Spleen (tissue), 11 donors: ENCODE measurements at regions not wholly inside any gene's neighbourhood (a gene's known extent, or its start where the extent isn't known, plus 50 kb on each side); places are given as distances from the start of the nearest gene placed in this dataset.

Experiments used
- DNase-seq: peaks from one replicate; pipeline ENCODE4 v3.0.0-alpha.2; 2020
- H3K27ac ChIP-seq, 8 donors: fragments of 200-600 bp; sonication (generic) in 7 of 8; 1 replicate in 4 of 8; 2 replicates in 4 of 8; pipeline versions ENCODE4 v1.5.0 to v1.8.0; 2016 to 2021; ENCODE audit warnings: inconsistent platforms in 4 of 8, mild to moderate bottlenecking in 4 of 8, moderate library complexity in 1 of 8
- H3K27me3 ChIP-seq, 7 donors: fragments of 200-600 bp; sonication (generic) in 6 of 7; replicated peaks in 1 of 7; 1 replicate in 4 of 7; 2 replicates in 3 of 7; pipeline versions ENCODE4 v1.5.0 to v1.8.0; 2016 to 2021; ENCODE audit warnings: inconsistent platforms in 3 of 7, mild to moderate bottlenecking in 1 of 7
- H3K36me3 ChIP-seq, 6 donors: fragments of 200-600 bp; sonication (generic) in 5 of 6; 1 replicate in 4 of 6; 2 replicates in 2 of 6; pipeline versions ENCODE4 v1.5.0 to v1.8.0; 2016 to 2021; ENCODE audit warnings: inconsistent platforms in 2 of 6
- H3K4me1 ChIP-seq, 6 donors: fragments of 200-600 bp; sonication (generic) in 5 of 6; 1 replicate in 3 of 6; 2 replicates in 3 of 6; pipeline versions ENCODE4 v1.5.0 to v1.8.0; 2016 to 2021; ENCODE audit warnings: inconsistent platforms in 3 of 6
- H3K4me3 ChIP-seq, 8 donors: fragments of 200-600 bp; sonication (generic) in 7 of 8; 1 replicate in 4 of 8; 2 replicates in 4 of 8; pipeline versions ENCODE4 v1.5.0 to v1.8.0; 2016 to 2021; ENCODE audit warnings: inconsistent platforms in 4 of 8, mild to moderate bottlenecking in 4 of 8, moderate library complexity in 2 of 8
- H3K9me3 ChIP-seq, 8 donors: fragments of 200-600 bp; sonication (generic) in 7 of 8; 1 replicate in 4 of 8; 2 replicates in 4 of 8; pipeline versions ENCODE4 v1.5.0 to v1.8.0; 2016 to 2021; ENCODE audit warnings: inconsistent platforms in 4 of 8
- CTCF ChIP-seq, 11 experiments: fragments of 200-600 bp in 7 of 11; fragments of 450-650 bp in 4 of 11; sonication (generic) in 4 of 11; IDR thresholded peaks in 8 of 11; conservative IDR thresholded peaks in 3 of 11; 1 replicate in 7 of 11; 2 replicates in 4 of 11; pipeline versions ENCODE4 v1.4.0 to v1.8.0; 2016 to 2021; ENCODE audit warnings: antibody characterized with exemption in 11 of 11, inconsistent platforms in 4 of 11, mild to moderate bottlenecking in 1 of 11
- POLR2A ChIP-seq, 3 donors: fragments of 450-650 bp; IDR thresholded peaks; one replicate each; pipeline ENCODE4 v1.5.1; 2017; ENCODE audit warnings: antibody characterized with exemption in 3 of 3, mild to moderate bottlenecking in 1 of 3
- POLR2AphosphoS5 ChIP-seq, 3 donors: sonication (generic); formaldehyde crosslinking; IDR thresholded peaks; one replicate each; pipeline ENCODE4 v1.5.1; 2017; ENCODE audit warnings: antibody characterized with exemption in 3 of 3
- WGBS, 5 donors: extraction: QIAGEN DNeasy Blood & Tissue Kit in 3 of 5; methylation state at CpG; one replicate each; pipeline versions ENCODE4 v1.1.5 to v1.1.7; 2013 to 2018; 5-methylcytosine and 5-hydroxymethylcytosine counted together
- intact Hi-C: fragments of 100-400 bp; cut with DNase I; formaldehyde crosslinking; loops from one replicate; pipeline ENCODE4 v1.15.0; 2023; ENCODE audit warnings: low total_unique reads
- donor health status: healthy with polysubstance abuse.
- donor health status: DM: no; HTN: no; CAD: no; lungs with moderate emphysema.
- donor health status: DM: no; HTN: no; CAD: no.
- donor health status: Bipolar disorder and iron deficiency.
- donor health status: healthy.
- donor health status: DM: no; HTN: no; CAD: no.
- donor health status: DM: yes; HTN: yes; CAD: no.

- Histone ChIP-seq H3K4me1 (no peaks in the 10 kb centered on the region), H3K27me3 (no peaks in the 10 kb centered on the region), H3K27ac (no peak overlapping the region), H3K4me3 (no peak overlapping the region), H3K36me3 (no peaks in the 10 kb centered on the region), H3K9me3 (peaks cover 0 to 4% (median 0%) of the 10 kb centered on the region in 8 donors)
- no peak for TF ChIP-seq CTCF (IDR thresholded peaks at IDR 0.05 in 8 of 11, conservative IDR thresholded peaks at IDR 0.05 in 3 of 11)
- TF ChIP-seq POLR2A (IDR thresholded peaks at IDR 0.05), result no peak
- TF ChIP-seq POLR2AphosphoS5 (IDR thresholded peaks at IDR 0.05), result no peak
- intact Hi-C loops, result no loop called here
- DNase-seq, result no peak
Measured at GRCh38 chr4:65265526-65265925, 404.8 kb downstream of the EPHA5 start.

- no peak for TF ChIP-seq POLR2AphosphoS5 (IDR thresholded peaks at IDR 0.05)
- TF ChIP-seq POLR2A (IDR thresholded peaks at IDR 0.05), result no peak
- TF ChIP-seq CTCF (IDR thresholded peaks at IDR 0.05 in 8 of 11, conservative IDR thresholded peaks at IDR 0.05 in 3 of 11), result no peak
- H3K27me3 ChIP-seq, result no peaks in the 10 kb centered on the region
- H3K36me3 ChIP-seq, result no peaks in the 10 kb centered on the region
- 43 to 70% (median 63%) methylated on average over 3 of the region's 3 CpGs for WGBS, 5 donors
- H3K27ac ChIP-seq, result no peak overlapping the region
- no peak overlapping the region for H3K4me3 ChIP-seq
- no peaks in the 10 kb centered on the region for H3K4me1 ChIP-seq
- H3K9me3 ChIP-seq, result no peaks in the 10 kb centered on the region
- intact Hi-C loops, result no loop called here
- DNase-seq, result no peak
Measured at GRCh38 chr4:65259296-65259695, 411.0 kb downstream of the EPHA5 start.

GRCh38 chr4:65250916-65251315 is 419.4 kb downstream of the EPHA5 start:
- DNase-seq, result no peak
- intact Hi-C loops, result no loop called here
- H3K27me3 ChIP-seq, result no peaks in the 10 kb centered on the region
- no peak for TF ChIP-seq POLR2A (IDR thresholded peaks at IDR 0.05)
- TF ChIP-seq POLR2AphosphoS5 (IDR thresholded peaks at IDR 0.05), result no peak
- no peak for TF ChIP-seq CTCF (IDR thresholded peaks at IDR 0.05 in 8 of 11, conservative IDR thresholded peaks at IDR 0.05 in 3 of 11)
- H3K9me3 ChIP-seq, result no peaks in the 10 kb centered on the region
- H3K27ac ChIP-seq, result no peak overlapping the region
- WGBS, 5 donors, result 96 to 99% (median 96%) methylated on average over 2 of the region's 2 CpGs
- no peaks in the 10 kb centered on the region for H3K4me1 ChIP-seq
- H3K4me3 ChIP-seq, result no peak overlapping the region
- H3K36me3 ChIP-seq, result no peaks in the 10 kb centered on the region

GRCh38 chr4:65249111-65249510 is 421.2 kb downstream of the EPHA5 start:
- TF ChIP-seq POLR2AphosphoS5 (IDR thresholded peaks at IDR 0.05), result no peak
- TF ChIP-seq POLR2A (IDR thresholded peaks at IDR 0.05), result no peak
- no peak for TF ChIP-seq CTCF (IDR thresholded peaks at IDR 0.05 in 8 of 11, conservative IDR thresholded peaks at IDR 0.05 in 3 of 11)
- intact Hi-C loops, result no loop called here
- H3K27ac ChIP-seq, result no peak overlapping the region

More at GRCh38 chr4:65249111-65249510, 421.2 kb downstream of the EPHA5 start:
- Histone ChIP-seq H3K27me3 (no peaks in the 10 kb centered on the region), H3K36me3 (no peaks in the 10 kb centered on the region), H3K4me1 (no peaks in the 10 kb centered on the region), H3K9me3 (no peaks in the 10 kb centered on the region), H3K4me3 (no peak overlapping the region)
- DNase-seq, result no peak
